SK-N-SH (cell line): ENCODE measurements at regions not wholly inside any gene's neighbourhood (a gene's known extent, or its start where the extent isn't known, plus 50 kb on each side); places are given as distances from the start of the nearest gene placed in this dataset.

Source experiments
- CHD2 ChIP-seq: fragments of 150-350 bp; IDR thresholded peaks from 2 replicates; pipeline ENCODE4 v1.6.1; 2018; ENCODE audit warnings: low read length; ENCODE audit not compliant: partially characterized antibody
- CTCF ChIP-seq: fragments of 200-600 bp; sonication (generic); IDR thresholded peaks from 2 replicates; pipeline ENCODE4 v1.6.1; 2017; ENCODE audit warnings: antibody characterized with exemption, mild to moderate bottlenecking, moderate library complexity
- EZH2phosphoT487 ChIP-seq: fragments of 200-600 bp; sonication (generic); IDR thresholded peaks from 2 replicates; pipeline ENCODE4 v1.6.1; 2017; ENCODE audit warnings: low read depth, mixed run types, mild to moderate bottlenecking, antibody characterized with exemption, moderate library complexity, borderline replicate concordance
- GABPA ChIP-seq: IDR thresholded peaks from 2 replicates; pipeline ENCODE4 v1.4.0; 2012; ENCODE audit warnings: low read depth, mild to moderate bottlenecking
- MAX ChIP-seq: IDR thresholded peaks from 2 replicates; pipeline ENCODE4 v1.4.0; 2012; ENCODE audit warnings: low read depth
- NRF1 ChIP-seq: IDR thresholded peaks from 2 replicates; pipeline ENCODE4 v1.6.1; 2012; ENCODE audit warnings: low read depth, mild to moderate bottlenecking, low read length
- POLR2AphosphoS5 ChIP-seq: IDR thresholded peaks from 2 replicates; pipeline ENCODE4 v1.6.1; 2012; ENCODE audit warnings: low read depth, low read length
- TF ChIP-seq, protein P1 (sequence below): fragments of 150-350 bp; IDR thresholded peaks from 2 replicates; pipeline ENCODE4 v1.6.1; 2016; ENCODE audit warnings: mild to moderate bottlenecking, low read depth, low read length

GRCh38 chr6:128599036-128599435 lies 78.6 kb upstream of the PTPRK start:
- no peak for TF ChIP-seq CTCF
- no peak for TF ChIP-seq POLR2AphosphoS5
- TF ChIP-seq CHD2: no peak
- TF ChIP-seq MAX: no peak
- TF ChIP-seq, protein P1, sequence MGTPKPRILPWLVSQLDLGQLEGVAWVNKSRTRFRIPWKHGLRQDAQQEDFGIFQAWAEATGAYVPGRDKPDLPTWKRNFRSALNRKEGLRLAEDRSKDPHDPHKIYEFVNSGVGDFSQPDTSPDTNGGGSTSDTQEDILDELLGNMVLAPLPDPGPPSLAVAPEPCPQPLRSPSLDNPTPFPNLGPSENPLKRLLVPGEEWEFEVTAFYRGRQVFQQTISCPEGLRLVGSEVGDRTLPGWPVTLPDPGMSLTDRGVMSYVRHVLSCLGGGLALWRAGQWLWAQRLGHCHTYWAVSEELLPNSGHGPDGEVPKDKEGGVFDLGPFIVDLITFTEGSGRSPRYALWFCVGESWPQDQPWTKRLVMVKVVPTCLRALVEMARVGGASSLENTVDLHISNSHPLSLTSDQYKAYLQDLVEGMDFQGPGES: no peak
- TF ChIP-seq NRF1: no peak
- TF ChIP-seq GABPA: no peak
- TF ChIP-seq EZH2phosphoT487: no peak
